Esophagus squamous epithelium (tissue), 4 donors: ENCODE measurements at regions not wholly inside any gene's neighbourhood (a gene's known extent, or its start where the extent isn't known, plus 50 kb on each side); places are given as distances from the start of the nearest gene placed in this dataset.

Source experiments
- POLR2A ChIP-seq, 4 donors: fragments of 450-650 bp; IDR thresholded peaks; one replicate each; pipeline ENCODE4 v1.6.1; 2017; ENCODE audit warnings: antibody characterized with exemption in 4 of 4, mild to moderate bottlenecking in 4 of 4, moderate library complexity in 3 of 4
- TF ChIP-seq, protein P1 (sequence below), 6 experiments: fragments of 450-650 bp in 4 of 6; fragments of 200-600 bp in 2 of 6; sonication (generic) in 2 of 6; IDR thresholded peaks; one replicate each; pipeline ENCODE4 v1.5.1; 2016 to 2019; ENCODE audit warnings: antibody characterized with exemption in 6 of 6, mild to moderate bottlenecking in 4 of 6, moderate library complexity in 4 of 6

DNA sequence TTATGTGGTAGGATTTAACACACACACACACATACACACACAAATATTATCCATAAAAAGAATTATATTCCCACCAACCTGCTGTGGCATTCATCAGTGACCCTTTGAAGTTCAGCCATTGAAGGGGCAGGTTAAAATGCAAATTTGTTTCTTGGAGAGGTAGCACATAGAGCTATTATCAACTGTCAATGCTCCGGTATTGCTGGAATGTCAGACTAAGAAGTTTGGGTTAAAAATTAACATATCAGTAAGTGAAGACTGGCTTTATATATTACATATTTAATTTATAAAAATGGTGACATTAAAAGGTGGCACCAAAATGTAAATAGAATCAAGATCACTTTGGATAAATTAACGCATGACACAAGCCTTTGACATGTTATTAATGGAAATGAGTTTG lies 207.3 kb downstream of the DAD1 start:
- TF ChIP-seq, protein P1, sequence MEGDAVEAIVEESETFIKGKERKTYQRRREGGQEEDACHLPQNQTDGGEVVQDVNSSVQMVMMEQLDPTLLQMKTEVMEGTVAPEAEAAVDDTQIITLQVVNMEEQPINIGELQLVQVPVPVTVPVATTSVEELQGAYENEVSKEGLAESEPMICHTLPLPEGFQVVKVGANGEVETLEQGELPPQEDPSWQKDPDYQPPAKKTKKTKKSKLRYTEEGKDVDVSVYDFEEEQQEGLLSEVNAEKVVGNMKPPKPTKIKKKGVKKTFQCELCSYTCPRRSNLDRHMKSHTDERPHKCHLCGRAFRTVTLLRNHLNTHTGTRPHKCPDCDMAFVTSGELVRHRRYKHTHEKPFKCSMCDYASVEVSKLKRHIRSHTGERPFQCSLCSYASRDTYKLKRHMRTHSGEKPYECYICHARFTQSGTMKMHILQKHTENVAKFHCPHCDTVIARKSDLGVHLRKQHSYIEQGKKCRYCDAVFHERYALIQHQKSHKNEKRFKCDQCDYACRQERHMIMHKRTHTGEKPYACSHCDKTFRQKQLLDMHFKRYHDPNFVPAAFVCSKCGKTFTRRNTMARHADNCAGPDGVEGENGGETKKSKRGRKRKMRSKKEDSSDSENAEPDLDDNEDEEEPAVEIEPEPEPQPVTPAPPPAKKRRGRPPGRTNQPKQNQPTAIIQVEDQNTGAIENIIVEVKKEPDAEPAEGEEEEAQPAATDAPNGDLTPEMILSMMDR (IDR thresholded peaks at IDR 0.05): no peak
- no peak for TF ChIP-seq POLR2A (IDR thresholded peaks at IDR 0.05)
